Activated T-cell treated with anti-CD3 and anti-CD28 coated beads for 48 hours (primary cell): ENCODE measurements at regions not wholly inside any gene's neighbourhood (a gene's known extent, or its start where the extent isn't known, plus 50 kb on each side); places are given as distances from the start of the nearest gene placed in this dataset.

Experiments
- DNase-seq: peaks from one replicate; pipeline ENCODE4 v3.0.0-alpha.2; 2020; ENCODE audit warnings: low read depth

DNA sequence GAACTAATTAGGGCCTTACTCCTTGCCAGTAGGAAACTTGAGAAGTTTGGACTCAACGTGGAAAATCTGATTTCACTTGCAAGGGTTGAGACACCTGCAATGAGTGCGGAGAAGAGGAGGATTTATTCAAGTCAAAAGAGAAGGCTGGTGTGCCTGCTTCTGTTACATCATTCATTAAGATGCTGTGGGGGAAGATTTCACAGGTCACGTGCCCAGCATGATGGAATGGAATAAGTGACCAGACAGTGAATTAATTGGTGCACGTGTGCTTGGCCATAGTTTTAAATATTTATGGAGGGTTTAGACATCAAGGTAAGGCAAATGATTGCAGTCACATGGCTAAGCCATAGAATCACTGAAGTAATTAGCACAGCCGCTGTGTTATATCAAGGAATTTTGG lies 155.0 kb downstream of the C7orf25 start:
- DNase-seq = no peak

DNA sequence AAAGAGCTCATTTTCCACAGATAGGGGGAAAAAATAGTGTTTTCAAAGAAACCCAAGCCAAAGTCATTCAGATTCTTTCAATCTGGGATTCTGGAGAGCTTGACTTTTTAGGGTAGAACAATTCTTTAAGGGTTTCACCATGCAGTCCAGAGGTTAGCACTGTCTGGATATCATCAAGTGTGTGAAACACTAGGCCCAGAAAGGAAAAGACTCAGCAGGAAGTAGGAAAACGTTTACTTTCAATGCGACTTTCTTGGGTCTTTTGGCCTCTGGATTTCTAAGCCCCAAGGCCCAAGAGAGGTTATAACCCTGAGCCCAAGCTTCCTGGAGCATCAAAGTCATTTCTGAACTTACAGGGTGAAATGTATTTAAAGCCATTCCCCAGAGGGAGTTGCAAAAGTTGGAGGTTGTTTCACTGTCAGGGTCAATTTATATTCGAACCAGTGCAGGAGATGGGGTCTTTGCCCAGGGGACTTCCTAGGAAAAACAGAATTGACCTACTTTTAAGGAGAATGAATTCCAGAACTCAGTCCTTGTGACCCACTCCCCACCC lies 158.0 kb downstream of the C7orf25 start:
- DNase-seq = no peak

DNA sequence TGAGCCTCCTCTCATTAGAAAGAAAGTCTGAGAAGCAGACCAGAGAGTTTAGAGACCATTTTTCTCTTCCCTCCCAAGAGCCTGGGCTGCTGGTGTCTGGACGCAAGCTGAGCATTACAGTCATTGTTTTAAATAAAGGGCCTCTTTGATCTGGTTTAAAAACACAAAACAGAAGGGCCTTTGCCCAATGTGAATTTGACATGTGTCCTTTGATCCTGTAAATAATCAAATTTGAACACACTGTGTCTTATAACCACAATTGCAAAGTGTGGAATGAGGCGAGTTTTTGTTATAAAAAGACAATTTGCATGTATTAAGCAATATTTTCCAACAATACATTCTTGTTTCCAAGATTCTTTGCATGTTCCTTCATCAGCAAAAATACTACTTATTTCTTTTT lies 158.5 kb downstream of the C7orf25 start:
- no peak for DNase-seq

DNA sequence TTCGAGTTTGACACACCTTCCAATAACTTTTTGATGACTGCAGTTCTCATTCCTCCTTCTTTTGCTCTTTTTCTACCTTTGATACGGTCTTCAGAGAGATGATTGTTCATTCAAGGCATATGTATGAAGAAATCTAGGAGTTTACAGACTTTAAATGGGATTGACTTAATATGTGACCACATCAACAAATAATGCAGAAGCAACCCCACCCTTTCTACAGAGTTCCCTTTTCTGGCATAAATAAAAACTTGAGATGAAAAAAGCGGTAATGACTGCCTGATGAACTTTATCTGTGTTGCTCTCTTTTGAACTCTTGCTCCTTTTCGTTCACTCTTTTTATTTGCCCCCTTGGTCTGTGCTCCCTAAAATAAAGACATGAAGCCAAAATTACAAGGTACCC lies 161.7 kb downstream of the C7orf25 start:
- DNase-seq = no peak

DNA sequence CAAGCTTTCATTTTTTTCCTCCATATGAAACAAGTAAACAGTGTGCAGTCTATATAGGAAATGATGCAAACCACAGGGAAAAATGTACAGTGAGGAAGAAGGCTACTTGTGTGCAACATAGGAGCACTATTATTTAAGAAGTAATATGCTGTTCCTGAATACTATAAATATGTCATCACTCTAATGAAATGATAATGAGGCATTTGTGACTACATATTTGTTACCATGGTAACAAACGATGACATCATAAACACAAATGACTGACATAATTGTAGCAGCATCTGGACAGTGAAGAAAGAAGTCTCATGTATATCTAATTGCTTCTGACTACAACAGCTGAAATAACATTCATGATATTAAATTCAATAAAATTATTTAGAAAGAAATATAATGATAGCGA lies 164.8 kb downstream of the C7orf25 start:
- no peak for DNase-seq

DNA sequence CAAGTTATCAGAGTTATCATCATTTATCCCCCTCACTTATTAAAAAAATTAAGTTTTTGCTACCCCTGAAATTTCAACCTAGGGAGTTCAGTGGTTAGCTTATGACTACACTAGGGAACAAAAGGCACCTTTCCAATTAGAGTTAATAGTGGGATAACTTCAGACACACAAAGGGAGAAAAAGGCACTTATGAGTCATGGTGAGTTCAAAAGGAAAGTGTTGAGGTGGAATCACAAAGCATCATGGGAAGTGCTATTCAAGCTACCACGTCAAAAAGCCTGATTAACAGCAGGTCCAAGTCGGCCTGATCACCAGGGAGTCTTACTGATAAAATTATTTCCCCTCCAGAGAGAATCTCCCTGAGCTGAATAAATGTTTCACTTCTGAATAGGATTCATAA lies 165.7 kb downstream of the C7orf25 start:
- no peak for DNase-seq

DNA sequence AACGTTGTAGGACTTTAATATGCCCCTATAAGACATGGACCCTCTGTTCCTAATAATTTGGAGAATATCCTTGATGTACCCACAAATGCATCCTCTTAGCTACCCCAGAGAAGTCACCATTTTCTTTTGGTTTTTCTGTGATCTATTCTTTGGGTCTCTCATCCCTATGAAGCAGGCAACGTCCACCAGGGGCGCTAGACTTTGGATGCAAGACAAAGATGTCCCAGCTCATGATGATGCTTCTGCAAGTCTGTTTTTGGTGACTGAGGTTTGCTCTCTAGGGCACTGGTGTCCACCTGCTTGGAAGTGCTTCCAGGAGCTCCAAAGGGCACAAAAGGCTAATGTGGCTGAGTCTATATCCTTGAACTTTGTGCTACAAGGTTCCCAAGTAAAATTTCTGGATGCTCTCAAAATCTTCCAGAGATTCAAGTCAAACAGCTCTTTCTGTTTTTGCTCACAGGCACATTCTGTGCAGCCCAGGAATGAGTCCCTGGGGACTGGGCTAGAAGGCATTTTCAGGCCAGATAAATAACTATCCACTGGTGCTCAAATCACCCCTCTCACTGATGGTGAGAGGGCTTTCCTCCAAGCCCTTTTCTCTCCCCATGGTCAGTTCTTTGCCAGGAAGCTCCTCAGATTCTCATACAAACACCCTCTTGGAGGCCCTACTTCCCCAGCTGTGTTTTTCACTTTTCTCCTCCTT lies 166.4 kb downstream of the C7orf25 start:
- peak; percentile 30 for DNase-seq

DNA sequence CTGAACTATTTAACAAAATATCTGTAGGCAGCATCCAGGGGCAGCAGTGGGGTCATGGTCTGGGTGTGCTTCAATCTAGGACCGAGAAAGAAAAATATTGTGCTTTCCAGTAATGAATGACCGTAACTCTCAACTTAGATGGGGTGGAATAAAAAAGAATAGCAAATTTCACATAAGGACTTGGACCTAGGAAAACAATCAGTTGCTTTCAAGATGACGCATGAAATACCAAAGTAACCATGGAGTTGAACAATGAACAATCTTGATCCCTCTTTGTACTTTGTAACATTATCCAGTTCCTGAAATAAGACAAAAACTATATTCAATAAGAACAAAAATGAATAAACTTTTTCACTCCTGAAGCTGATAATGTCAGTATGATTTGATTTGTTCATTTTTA lies 167.1 kb downstream of the C7orf25 start:
- DNase-seq = no peak

DNA sequence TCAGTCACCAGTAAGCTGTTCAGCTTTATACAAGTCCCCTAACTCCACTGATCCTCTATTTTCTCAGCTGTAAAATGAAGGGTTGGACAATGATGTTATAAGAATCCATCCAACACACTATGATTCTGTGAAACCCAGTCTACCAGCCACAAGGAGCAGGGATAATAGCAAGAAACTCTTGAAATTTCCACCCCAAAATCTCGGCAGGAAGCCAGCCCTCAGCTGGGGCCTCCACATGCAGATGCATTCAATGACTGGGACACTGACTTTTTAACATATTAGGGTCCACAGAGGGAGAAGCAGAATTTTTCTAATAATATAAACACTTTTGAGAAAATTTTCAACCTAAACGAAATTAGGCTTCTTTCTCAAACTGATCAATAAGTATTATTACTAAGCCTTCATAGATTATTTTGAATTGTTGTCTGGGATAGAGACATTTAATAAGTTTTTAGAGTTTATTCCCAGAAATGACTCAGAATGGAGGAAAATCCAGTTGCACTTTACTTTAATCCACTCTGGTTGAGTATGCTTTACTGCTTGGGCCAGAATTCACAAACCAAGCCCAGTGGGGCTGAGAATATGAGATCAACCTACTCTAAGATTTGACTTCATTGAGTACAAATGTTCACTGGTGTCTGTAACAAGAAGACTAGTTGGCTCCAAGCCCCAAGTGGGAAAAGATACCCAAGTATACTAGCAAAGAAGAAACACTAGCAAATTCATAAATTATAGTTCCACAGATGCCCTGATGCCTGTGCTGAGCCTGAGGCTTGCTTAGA lies 168.6 kb downstream of the C7orf25 start:
- DNase-seq = no peak

DNA sequence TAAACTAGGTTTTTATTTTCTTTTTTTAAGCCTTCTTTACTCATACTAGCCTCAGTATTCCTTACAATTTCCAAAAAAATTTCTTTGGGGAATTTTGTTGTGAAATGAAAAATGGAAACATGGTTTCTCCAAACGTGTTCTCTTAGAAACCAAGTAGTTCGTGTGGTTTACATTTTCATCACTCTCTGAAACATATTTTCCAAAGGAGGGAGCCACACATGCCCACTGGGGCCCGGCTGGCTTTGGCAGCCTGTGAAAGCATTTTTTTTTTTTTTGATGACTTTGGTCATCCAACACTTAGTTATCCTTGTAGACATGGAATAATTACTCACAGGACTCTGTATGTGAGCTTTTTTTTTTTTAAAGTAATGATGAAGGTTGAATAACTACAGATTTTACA lies 169.6 kb downstream of the C7orf25 start:
- DNase-seq = no peak

DNA sequence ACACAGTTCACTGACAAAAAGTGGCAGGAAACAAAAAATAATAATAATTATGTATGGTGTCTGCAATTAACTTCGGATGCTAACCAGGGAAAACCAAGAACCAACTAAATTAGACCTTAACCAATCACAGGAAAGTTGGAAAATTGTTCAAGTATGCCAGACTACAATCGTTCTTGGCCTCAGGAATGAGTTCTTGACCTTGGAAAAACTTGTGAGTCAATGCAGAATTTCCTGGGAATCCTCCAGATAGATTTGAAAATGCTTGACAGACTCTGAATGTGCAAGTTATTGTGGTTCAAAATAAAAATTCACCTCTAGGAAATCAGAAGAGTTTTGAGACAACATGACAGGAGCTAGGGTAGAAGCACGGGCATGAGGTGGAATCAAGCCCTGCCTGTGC lies 171.5 kb downstream of the C7orf25 start:
- DNase-seq = no peak

DNA sequence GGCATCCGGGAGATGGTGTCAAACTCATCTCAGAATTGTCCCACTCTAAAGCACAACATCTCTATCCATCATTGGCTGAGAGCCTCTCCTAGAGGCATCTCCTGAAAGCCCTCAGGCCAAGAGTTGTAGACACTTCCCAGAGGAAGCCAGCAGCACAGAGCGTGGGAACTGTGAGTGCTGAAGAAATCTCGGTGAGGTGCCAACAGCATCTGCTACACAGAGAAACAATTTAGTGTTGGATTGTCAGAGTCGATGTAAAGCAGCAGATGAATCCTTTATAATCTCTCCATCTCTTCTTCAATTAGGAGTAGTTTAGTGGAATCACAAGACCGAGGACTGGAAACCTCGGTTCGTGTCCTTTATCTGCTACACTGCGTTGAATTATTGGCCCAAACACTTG lies 172.2 kb downstream of the C7orf25 start:
- no peak for DNase-seq

DNA sequence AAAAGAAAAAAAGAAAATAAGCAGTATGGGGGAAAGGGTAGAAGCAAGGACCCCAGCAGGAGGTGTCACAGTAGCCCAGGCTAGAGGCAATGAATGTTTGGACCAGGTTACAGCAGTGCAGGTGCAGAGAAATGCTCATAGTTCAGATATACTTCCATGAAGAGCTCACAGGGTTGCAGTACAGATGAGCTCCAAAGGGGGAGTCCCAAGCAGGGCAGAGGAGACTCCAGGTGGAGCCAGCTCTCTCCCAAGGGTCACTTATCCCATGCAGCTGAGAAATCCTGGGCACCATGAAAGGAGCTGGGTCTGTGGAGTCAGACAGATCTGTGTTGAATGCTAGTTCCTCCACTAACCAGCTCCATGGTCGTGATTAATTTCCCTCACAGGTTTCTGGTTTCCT lies 174.9 kb downstream of the C7orf25 start:
- no peak for DNase-seq

DNA sequence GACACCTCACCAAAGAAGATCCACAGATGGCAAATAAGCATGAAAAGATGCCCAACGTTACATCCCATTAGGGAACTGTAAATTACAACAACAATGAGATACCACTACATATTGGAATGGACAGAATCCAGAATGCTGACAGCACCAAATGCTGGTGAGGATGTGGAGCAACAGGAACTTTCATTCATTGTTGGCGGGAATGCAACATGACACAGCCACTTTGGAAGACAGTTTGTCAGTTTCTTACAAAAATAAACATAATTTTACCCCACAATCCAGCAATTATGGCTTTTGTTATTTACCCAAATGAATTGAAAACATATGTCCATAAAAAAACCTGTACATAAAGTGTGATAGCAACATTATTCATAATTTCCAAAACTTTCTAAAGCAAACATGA lies 176.8 kb downstream of the C7orf25 start:
- no peak for DNase-seq

DNA sequence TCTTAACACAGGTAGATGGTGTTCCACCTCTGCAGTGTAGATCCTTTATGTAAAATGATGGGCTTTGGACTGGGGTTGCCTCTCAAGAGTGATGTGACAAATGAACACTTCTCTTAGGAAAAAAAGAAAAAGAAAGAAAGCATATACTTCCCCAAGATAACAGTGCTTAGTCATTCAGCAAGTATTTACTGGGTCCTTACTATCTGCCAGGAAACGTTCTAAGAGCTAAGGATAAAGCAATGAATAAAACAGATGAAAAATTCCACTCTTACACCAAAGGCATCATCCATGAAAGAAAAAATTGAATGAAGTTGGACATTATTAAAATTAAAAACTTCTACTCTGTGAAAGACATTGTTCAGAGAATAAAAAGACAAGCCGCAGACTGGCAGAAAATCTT lies 177.3 kb downstream of the C7orf25 start:
- DNase-seq = no peak

DNA sequence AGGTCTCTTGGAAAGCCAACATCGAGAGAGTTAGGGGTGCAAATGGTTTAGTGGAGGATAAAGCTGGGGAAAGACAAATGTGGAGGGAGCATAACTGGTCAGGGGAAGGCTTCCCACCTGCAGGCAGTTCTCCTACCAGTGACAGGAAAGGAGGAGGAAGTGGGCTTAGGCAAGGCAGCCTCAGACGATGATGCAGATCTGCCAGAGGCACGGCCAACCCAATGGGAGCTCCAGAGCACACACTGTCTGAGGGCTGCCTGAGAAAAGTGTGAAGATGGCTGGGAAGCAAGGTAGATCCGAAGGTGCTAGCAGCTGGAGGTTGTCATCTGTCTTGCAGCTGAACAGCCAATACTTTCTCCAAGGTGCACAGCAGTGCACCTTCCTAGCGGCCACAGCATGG lies 178.8 kb downstream of the C7orf25 start:
- DNase-seq = no peak

DNA sequence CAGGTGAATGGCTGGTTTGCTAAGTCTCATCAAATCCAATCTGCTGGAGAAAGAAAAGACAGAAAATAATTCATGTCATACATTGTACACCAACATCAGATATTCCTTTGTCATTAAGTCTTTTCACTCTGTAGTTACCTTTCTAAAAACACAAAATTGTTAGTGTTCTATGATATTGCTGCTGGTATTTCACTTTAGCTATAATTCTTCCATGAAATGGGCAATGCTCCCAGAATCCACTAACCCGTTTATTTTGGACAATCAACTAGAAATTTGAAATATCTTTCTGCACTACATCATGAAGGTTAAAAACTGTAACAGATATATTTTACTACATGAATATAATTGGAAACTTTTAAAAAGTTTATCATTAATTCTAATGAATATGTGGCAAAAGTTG lies 181.3 kb downstream of the C7orf25 start:
- DNase-seq = no peak

DNA sequence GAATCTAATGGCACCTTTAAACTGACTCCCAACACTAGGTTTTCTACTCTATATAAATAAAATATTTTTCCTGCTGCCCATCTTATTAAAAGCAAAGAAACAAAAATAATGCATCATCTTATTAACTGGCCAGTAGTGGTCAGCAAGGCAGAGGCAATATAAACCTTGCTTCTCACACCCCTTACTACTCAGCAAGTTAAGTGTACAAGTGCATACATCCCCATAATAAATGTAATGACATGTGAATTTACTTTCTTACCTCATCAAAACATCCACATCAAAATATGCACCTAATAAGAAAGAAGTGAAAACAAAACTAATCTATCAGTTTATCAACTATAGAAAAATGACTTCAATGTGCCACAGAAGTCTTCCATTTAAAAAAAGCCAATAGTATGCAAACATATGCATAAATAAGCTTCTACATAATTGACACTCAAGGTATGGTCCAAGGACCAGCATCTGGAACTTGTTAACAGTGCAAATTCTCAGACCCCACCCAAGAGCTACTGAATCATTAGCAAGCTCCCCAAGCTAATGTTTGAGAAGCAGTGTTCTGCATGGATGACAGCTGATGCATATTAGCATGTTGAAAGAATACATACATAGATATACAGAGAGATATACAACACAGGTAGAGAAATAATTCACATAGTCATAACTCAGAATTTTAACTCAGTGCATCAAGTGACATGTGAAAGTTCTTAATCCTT lies 182.7 kb downstream of the C7orf25 start:
- DNase-seq = no peak

DNA sequence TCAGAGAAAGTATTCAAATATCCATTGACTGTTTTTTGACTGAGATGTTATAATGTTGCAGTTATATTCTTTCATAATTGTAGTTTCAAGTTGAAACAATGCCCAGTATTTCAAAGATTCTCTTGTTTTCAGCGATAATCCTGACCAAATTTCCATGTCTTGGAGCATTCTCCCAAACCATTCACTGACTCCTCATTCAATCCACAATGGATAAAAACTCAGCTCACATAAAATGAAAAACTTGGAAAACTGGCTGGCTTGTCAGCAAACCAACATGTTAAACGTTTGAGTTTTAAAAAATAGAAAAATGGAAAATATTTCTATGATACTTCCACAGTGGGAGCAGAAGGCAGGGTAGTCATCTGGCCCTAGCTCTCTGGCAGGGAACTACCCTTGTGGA lies 184.4 kb downstream of the C7orf25 start:
- DNase-seq = no peak

DNA sequence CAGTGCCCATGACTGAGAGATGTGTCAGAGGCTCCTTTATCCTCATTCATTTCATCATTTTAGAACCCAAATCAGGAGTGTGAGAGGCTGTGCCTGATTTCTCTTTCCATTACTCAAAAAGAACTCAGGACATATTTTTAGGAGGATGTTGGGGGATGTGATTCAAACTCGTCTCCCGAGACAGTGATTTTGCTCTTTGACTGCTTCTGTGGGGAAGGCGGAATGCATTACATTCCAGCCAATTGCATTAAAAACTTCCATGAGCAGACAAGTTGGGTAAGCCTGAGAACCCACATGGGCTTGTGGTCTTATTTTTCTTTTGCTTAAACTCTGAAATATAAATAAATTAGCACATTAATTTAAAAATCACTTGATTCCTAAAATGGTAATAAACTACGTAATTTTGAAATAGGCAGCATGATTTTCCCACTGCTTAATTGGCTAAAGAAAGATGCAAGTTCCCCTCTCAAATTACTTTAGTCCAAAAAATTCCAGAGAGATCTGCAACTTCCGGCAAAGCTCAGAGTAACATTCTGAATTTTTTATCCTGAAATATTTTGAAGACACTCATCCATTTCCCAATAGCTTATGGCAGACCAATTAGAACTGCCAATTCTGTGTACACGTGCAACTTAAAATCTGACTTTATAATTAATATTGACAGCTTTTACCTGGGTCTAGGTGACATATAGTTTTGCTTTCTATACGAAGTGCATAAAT lies 185.6 kb downstream of the C7orf25 start:
- DNase-seq = no peak

DNA sequence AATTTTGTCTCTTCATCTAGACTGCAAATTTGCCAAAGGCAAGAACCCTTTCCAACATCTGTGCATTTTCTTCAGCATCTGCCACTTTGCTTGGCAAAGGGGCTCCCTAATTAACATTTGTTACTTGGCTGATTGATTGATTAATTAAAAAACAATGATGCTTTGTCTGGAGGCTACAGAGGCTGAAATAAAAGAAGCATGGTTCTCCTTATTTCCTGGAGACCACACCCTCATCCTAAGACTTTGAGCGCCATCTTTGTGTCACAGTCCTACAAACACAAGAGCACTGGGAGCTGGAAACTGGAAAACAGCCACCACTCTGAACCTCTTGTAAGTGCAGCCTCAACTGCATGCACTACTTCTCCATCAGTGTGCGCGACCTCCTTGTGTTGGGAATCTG lies 189.2 kb downstream of the C7orf25 start:
- no peak for DNase-seq

DNA sequence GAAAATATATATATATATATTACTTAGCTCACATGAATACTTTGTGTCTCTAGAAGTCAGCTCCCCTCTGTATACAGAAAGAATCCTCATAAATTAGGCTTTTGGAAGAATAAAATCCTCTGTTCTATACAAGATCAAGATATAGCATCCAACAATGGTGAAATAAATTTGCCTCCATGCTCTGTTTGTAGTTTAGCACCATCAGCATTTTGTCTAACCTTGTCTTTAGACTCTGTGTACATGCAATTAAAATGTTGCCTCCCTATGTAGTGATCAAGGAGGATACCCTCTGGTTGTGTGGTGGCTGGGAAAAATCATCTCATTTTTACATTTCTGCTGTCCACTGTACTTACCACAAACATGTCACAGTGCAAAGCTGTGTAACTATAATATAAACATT lies 189.7 kb downstream of the C7orf25 start:
- no peak for DNase-seq
